HG03175 (cell line): ENCODE measurements at regions not wholly inside any gene's neighbourhood (a gene's known extent, or its start where the extent isn't known, plus 50 kb on each side); places are given as distances from the start of the nearest gene placed in this dataset.

Experiments
- ATAC-seq: cut with Tn5 transposase; IDR thresholded peaks from one replicate; pipeline ENCODE4 v1.9.1; 2021; ENCODE audit warnings: mild to moderate bottlenecking, moderate library complexity; ENCODE audit not compliant: unreplicated experiment

DNA sequence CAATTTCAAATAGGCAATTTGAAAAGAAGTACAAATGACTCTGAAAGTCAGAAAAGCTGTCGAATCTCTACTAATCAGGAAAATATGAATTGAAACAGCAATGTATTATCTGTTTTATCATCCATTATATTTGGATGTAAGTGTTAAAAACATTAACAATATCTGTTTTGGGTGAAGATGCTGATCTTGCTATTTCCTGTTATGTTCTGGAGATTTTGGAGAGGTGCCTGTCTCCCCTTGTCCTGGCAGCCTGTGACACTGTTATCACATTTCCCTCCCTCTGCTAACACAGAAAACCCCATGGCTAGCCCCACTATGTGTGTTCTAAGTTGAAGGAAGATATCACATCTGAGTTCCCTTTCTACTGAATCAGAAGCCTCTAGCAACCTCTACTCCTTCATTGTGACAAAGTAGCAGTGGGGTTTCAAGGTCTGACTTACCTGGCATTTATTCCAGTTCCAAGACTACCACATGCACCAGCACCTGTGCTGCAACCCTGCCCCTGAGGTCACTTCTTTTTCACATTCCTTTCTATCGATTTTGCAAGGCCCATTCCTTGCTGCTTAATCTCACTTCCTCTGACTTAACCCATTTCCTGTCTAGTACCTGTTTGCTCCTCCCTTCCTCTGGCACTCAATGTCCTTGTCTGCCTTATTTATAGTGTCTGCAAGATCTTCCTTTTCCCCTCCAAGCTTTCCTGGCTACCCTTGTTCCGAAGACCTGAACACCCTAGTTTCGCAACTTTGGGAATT, 95.5 kb upstream of the COL8A1 start:
- ATAC-seq = no peak

DNA sequence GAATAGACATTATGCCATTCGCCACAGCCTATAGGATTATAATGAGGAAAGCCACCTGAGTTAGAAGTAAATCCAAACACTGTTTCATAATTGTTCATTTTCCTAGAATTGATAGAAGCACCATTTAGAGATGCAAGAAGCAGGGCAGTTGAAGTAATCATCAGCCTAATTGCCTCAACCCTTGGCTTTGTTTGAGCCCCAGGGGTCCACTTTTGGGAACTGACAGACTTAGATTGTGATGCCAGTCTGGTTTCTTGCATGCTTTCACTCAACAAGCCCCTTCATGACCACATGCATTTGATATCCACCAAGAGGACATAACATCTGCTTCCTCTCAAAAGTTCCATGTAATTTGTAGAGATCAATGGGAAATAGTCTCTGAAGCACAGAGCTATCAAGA, 97.2 kb upstream of the COL8A1 start:
- ATAC-seq = no peak

- no peak for ATAC-seq
Observed at GRCh38 chr3:99537416-99537815, 101.0 kb upstream of the COL8A1 start.

DNA sequence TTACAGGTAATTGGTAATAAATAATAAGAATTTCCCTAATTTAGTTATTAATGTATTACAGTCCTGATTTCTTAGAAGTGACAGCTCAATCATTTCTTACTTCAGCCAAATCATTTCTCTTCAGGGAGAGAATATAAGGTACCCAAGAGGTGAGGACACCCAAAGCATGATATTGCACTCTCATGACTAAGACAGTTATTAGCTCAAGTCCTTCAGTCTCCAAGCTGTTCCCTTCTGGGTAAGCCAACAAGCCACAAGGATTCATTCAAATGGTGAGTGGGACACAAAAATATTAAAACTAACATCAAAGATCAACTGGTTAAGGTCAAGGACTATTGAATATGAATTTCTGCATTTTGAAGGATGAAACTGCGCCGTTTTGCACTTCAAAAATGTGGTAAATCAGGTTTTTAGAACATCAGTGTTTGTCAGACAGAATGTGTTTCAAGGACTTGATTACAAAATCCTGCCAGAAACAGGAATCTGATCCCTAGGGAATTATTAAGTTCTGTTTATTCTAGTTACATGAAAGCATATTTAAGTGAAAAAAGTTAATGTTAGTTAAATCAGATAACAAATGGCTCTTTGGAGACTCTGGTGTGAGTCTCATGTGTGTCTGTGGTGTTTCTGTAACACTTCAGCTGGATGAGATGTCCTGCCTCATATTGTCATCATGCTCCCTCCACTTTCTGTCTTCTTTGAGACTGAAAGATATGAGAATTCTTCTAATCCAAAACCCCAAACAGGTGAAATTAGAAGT, 101.7 kb upstream of the COL8A1 start:
- no peak for ATAC-seq

DNA sequence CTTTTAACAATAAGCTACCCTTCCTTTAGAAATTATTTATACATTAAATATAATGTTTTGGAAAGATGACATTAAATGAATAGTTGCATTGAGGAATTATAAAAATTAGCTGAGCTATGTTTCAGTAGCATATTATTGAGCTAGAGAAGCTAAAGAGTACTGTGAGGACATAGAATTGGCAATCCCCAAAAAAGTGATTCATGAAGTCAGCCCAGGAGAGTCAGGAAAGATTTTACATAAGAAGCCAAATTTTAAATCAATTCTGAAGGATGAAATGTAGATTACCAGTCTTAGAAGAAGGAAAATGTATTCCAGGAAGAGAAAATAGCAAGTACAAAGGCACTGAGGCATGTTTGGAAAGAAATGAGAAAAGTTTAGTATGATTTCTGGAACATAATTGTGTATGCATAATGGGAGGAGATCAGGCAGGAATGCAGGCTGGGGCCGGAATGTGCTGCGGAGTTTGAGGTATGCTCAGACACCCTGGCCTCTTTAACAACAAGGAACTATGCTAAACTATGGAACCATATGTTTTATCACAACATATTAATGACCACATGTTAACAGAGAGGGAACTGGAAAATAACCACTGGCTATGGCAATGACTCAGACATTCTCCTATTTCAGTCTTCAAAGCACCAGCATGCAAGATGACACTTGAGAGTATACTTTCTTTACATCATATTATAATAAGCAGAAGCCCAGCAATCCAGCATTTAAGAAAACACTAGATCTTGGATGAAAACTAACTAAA, 103.3 kb upstream of the COL8A1 start:
- peak; percentile 45 for ATAC-seq

GRCh38 chr3:99532246-99532645, 106.1 kb upstream of the COL8A1 start:
- no peak for ATAC-seq

GRCh38 chr3:99529265-99529664, 109.1 kb upstream of the COL8A1 start:
- no peak for ATAC-seq

GRCh38 chr3:99526921-99527320, 111.5 kb upstream of the COL8A1 start:
- no peak for ATAC-seq

GRCh38 chr3:99524559-99524958, 113.8 kb upstream of the COL8A1 start:
- ATAC-seq = no peak

DNA sequence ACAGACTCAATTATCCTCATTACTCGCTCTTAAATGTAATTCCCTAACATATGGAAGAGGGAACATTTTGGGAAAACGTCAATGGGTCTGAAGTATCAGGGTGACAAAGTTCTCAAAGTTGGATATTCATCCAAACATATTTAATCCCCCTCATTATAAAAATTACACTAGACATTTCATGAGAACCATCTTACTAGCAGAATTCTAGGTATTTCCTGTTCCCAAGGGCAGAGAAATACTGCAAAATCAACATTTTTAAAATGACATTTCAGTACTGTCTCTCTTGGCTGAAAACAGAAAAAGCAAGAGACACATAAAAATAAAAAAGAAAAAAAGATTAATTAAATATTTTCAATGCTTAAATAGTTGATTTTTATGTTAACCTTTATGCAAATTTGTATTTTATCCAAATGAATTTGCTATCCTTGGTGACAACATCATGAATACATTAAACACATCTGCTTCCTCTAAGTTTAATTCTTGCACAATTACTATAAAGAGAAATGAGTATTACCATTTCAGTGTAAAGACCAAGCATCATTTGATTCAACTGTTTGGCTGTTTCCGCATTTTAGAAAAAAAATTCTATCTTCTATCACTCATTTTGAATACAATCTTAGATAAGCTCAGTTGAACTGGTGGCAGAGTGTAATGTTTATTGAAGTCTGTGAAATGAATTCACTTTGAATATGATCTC, 114.8 kb upstream of the COL8A1 start:
- no peak for ATAC-seq

DNA sequence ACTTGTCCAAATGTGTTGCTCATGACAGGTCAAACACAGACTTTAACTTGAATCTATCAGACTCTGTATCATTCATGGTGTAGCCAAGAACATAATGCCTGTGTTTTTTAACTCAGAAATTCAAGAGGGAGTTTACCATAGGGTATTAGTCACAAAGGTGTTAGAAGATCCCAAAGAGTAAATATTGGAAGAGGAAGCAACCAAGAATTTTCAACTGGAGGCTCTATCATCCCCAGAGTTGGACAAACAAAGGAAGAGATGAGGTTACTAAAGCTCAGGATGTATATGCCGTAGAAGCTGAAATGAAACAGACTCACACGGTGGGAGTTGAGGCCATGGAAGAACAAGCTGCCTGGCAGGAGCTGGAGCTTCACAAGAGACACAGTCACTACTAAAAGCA, 116.2 kb upstream of the COL8A1 start:
- no peak for ATAC-seq

DNA sequence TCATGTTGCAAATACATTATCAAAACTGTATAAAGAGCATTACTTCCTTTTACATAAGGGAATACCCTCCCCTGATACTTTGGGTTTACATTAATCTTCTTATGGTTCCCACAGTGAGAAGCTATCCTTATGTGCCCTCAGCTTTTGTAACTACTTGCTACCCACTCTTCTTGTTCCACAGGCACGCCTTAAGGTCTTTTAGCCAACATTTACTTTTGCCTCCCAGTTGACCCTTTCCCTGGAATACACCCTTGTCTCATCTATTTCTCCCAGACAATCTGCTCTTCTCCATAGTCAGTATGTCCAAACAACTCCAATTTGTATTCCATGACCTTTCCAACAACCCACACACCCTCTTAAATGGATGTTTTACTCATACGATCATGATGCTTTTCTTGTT, 116.8 kb upstream of the COL8A1 start:
- no peak for ATAC-seq

- ATAC-seq = no peak
Observed at GRCh38 chr3:99520513-99520912, 117.9 kb upstream of the COL8A1 start.

GRCh38 chr3:99516936-99517335, 121.5 kb upstream of the COL8A1 start:
- ATAC-seq = no peak

DNA sequence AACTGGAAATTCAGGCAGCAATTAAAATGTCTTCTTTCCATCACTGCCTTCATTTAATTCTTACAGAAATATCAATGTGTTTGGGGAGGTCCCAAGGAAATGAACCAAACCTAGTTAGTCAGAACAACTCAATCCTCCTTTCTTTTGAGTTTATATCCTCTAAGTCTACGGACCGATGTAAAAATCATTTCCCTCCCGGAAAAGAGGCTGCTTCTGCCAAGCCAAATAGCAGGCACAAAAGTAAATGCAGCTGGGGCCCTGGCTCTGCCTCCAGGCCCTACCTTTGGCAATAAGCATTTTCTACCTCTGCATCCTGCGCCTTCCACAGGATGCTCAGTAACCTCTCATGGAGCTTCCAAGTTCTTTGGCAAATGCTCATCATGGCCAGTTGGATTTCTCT, 122.5 kb upstream of the COL8A1 start:
- ATAC-seq = no peak

GRCh38 chr3:99509224-99509623, 129.2 kb upstream of the COL8A1 start:
- no peak for ATAC-seq

DNA sequence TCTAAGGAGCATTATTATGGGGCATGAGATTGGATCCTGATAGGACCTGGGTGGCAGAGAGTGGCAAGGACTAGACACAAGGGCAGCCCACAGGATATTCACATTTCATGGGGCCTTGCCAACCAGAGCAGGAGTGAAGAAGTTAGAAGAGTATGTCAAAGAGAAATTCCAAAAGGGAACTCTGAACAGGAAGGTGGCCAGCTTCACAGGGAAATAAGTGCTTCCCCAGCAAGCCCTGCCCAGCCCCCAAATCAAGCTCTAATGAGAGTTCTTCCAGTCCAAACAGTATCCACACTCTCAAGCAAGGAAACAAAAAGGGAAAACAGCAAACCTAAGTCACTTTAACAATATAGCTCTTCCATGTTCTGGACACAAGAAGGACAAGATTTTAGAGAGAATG, 130.2 kb upstream of the COL8A1 start:
- no peak for ATAC-seq

GRCh38 chr3:99505646-99506269, 132.6 kb upstream of the COL8A1 start:
- ATAC-seq = peak; percentile 100

DNA sequence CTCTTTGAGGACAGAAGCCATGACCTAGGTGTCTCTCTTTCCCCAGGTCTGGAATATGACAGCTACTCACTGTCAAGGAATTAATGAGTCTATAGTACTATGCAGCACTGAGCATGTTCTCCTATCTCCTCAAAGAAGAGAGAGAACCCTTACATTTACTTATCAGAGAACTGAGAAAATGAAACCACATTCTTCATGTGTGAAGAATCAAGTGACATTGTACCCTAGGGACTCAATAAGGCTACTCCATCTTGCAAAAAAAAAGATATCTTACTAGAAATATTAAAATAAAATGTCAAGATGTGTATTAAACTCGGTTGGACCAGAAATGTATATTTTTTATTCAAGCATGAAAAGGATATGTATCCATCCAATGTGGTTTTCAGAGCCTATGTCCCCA, 133.2 kb upstream of the COL8A1 start:
- peak; percentile 51 for ATAC-seq

GRCh38 chr3:99504258-99504657, 134.1 kb upstream of the COL8A1 start:
- ATAC-seq = no peak

DNA sequence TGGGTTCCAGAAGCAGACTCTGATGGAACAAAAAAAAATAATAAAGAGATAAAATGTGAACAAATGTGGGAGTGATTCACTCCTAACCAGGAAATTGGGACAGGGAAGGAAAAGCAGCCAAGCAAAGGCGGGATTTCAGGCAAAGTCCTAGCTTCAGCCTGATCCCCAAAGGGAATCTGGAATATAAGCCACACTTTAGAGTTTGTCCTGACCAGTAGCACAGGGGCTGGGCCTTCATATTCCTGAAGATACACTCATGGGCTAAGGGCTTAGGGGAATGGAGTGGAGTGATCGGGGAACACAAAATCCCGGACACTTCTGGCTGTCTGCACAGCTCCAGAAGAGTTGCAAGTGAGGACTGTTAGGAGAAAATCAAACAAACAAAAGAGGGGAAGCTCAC, 135.0 kb upstream of the COL8A1 start:
- no peak for ATAC-seq
